RCC 7860 (cell line): ENCODE measurements at regions not wholly inside any gene's neighbourhood (a gene's known extent, or its start where the extent isn't known, plus 50 kb on each side); places are given as distances from the start of the nearest gene placed in this dataset.

ENCODE experiments used
- DNase-seq: peaks from one replicate; pipeline ENCODE4 v3.0.0-alpha.2; 2015; ENCODE audit warnings: low spot score
- FAIRE-seq: peaks from 2 replicates; lab custom pipeline; 2012; peaks lifted over from hg19 to GRCh38; lab: Jason Lieb, UNC

DNA sequence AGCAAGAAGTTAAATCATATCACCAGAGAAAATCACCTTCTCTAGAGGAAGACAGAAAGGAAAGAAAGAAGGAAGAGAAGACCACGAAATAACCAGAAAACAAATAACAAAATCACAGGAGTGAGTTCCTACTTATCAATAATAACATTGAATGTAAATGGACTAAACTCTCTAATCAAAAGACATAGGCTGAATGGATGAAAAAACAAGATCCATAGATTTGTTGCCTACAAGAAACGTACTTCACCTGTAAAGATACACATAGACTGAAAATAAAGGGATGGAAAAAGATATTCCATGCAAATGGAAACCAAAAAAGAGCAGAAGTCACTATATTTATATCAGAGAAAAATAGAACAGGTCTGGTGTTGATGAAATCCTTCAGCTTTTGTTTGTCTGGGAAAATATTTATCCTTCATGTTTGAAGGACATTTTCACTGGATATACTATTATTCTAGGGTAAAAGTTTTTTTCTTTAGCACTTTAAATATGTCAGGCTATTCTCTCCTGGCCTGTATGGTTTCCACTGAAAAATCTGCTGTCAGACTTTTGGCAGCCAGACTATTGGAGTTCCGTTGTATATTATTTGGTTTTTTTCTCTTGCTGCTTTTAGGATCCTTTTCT is 202.5 kb upstream of the DUSP10 start:
- FAIRE-seq: no peak
- no peak for DNase-seq

- no peak for DNase-seq
- FAIRE-seq: no peak
These were observed 198.7 kb upstream of the DUSP10 start for GRCh38 chr1:221940631-221941030.

DNA sequence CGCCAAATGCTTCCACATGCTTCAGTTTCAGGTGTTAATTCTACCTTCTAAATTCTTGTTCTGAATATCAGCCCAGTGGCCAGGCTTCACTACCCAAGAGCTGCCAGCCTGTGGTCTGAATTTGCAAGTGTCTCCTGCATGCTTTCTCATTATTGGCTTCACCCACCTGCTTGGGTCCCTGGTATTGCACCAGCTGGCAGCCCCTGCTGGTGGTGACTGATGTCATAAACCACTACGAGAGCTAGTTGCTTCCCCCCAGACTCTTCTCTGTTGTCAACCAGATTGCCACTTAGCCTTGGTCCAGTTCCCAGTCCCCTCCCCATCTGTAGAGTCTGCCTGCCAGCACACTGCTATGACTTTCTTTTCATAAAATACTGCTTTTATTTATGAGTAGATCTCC is 197.7 kb upstream of the DUSP10 start:
- FAIRE-seq: no peak

DNA sequence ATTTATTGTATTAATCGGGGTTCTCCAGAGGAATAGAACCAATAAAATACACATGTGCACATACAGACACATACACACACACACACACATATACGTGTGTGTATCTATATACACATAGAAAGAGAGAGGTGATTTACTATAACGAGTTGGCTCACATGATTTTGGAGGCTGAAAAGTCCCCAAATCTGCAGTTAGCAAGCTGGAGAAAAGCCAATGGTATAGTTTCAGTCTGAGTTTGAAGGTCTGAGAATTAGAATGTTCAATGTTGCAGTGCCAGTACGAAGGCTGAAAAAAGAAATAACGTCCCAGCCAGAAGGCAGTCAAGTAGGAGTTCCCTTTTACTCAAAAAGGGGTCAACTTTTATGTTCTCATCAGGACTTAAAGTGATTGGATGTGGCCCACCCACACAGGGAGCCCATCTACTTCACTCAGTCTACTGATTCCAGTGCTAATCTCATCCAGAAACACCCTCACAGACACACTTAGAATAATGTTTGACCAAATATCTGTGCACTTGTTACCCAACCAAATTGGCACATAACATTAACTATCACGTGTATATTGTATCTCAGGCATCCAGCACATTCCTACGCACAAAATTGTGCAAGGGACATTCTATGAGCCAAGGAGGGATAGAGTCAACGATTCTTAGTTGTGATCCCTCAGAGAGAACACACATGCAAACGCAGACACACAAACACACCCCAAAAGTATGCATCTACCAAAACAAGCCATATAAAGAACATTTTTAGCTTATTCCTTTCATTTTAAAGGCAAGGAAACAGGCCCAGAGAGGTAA is 195.5 kb upstream of the DUSP10 start:
- no peak for FAIRE-seq
- no peak for DNase-seq

More for the DNA sequence above, 197.7 kb upstream of the DUSP10 start:
- DNase-seq: no peak

GRCh38 chr1:221933814-221934213 is 191.9 kb upstream of the DUSP10 start:
- FAIRE-seq: no peak
- no peak for DNase-seq

DNA sequence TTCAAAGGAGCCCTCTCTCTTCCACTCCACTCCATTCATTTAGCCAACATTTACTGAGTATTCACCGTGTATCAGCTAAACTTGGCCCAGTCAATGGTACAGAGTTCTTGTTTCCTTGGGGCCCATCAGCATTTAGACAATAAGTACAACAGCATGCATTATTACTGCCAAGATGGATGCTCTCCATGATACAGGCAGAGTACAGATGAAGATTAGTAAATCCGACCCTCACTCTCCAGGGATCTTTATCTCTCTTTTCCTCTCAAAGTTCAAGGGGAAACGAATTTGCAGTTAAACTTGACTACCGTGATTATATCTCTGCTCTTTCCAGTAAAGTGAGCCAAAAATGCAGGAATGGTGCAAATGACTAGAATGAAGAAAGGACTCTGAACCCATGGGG is 184.6 kb upstream of the DUSP10 start:
- no peak for DNase-seq

DNA sequence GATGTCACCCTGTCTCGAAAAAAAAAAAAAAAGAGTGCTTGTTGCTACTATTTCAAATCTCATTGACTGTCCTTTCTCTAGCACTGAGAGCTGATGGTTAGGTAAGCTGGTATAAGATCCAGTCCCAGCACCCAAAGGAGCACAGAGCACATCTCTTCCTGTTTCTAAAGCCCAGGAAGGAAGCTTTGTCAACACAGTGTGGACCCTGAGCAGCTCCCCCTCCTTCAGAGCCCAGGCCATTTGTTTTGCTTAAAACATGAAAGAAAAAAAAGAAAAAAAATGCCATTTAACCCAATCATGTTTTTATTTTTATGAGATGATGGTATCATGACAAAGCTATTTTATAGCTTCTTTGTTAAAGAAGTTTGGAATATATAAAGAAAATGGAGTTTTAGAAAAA is 184.1 kb upstream of the DUSP10 start:
- DNase-seq (no peak), FAIRE-seq (no peak)

More for the DNA sequence above, 184.6 kb upstream of the DUSP10 start:
- FAIRE-seq: no peak

DNA sequence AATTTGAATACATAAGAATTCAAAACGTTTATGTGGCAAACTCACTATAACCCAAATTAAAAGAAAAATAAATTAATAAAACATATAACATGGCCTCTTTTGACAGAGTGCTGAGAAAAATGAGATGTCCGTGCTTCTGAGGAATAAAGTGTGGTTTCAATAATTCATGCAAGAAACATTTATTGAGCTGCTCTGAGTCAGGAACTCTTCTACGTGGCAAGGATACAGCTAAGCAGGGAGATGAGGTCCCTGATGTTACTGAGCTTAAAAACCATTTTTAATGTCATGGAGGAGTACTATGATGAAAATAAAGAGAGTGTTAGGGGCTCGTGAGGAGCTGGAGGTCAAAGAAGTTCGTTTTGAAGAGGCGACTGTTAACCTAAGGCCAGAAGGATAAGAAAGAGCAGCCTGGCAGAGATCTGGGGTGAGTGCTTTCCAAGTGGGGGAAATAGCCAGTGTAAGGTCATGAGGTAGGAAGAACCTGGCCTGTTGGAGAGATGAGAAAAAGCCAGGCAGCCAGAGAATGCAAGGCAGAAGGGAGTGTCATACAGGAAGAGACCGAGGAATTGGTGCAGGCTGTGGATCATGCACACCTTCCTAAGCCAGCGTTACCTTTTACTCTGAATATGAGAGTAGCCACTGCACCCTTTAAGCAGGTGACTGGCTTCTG is 182.2 kb upstream of the DUSP10 start:
- FAIRE-seq (no peak), DNase-seq (no peak)

- no peak for FAIRE-seq
- no peak for DNase-seq
These were observed 180.0 kb upstream of the DUSP10 start for GRCh38 chr1:221921936-221922335.

DNA sequence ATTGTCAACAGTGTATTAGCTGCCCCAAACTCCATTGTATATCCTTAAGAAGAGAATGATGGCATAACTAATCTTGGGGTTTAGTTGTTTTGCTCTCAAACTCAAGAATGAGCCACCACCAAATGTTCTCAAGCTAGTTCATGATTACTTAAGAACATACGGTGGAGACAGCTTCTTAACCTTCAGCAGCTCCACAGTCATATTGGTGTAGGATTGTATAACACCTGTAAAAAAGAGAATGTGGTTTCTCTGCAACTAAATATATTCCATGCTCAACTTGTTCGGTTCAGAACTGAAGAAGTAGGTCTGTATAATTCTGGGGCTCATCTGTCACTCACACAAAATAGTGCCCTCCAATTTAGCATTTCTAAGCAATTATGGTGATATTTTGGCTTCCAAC is 177.9 kb upstream of the DUSP10 start:
- FAIRE-seq (no peak), DNase-seq (no peak)

GRCh38 chr1:221919341-221919740 is 177.5 kb upstream of the DUSP10 start:
- no peak for DNase-seq
- FAIRE-seq: no peak

DNA sequence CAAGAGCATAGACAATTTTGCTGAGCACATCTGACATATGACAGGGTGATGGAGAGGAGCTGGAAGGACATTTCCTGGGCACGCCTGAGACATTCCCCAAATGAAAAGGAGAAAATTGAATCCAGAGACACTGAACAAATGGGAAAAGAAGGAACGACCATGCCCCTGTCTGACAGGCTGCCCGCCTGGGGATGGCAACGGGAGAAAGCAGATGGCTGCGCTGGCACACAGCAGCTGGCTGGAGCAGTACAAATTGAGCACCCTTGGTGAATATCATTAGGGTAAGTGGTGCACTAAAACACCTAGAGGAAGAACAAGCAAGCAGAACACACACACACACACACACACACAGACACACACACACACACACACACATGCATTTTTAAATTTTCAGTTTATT is 174.3 kb upstream of the DUSP10 start:
- no peak for FAIRE-seq
- no peak for DNase-seq

DNA sequence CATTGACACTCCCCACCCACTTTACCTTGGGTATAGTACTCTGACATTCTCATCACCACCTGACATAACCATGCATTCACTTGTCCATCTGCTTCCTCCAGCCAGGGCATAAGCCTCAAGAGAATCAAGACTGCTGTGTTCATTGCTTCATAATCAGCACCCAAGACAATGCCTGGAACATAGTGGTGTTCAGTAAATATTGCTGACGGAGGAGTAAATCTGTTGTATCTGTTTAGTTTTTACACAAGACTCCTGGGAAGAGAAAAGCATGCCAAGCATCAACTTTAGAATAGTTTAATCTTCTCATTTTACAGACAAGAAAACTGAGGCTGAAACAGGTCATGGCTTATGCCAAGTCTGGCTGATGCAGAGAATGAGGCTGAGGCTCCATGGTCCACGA is 173.9 kb upstream of the DUSP10 start:
- FAIRE-seq: no peak
- no peak for DNase-seq

GRCh38 chr1:221913351-221913892 is 171.5 kb upstream of the DUSP10 start:
- DNase-seq (peak; percentile 67), FAIRE-seq (peak; percentile 56)

DNA sequence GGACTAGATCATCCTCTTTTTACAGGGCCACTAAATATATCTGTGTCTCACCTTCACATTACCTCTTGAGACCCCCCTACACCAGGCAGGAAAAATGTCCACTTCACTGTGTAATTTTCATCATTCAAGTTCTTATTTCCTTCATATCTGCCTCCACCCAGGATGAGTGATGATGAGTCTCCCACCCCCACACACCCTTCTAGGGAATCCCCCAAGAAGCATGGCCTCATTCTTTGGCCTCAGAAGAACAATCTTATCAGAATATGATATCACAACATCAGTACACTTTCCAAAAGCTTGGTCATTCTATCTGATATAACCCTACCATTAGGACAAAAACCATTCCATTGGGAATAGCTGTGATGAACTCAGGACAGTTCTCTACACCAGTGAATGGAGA is 170.3 kb upstream of the DUSP10 start:
- DNase-seq (peak; percentile 29), FAIRE-seq (no peak)

DNA sequence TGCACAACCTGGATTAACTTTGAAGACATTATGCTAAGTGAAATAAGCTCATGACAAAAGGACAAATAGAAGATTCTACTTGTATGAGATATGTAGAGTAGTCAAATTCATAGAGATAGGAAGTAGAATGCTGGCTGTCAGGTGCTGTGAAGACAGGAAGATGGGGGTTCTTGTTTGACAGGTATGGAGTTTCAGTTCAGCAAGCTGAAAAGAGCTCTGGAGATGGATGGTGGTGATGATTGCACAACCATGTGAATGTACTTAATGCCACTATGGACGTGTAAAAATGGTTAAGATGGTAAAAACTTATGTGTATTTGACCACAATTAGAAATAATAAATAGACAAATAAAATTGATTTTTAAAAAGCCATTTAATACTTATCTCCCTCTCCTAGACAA is 169.8 kb upstream of the DUSP10 start:
- FAIRE-seq (no peak), DNase-seq (no peak)

- FAIRE-seq: no peak
- DNase-seq: no peak
These were observed 168.3 kb upstream of the DUSP10 start for GRCh38 chr1:221910222-221910621.

DNA sequence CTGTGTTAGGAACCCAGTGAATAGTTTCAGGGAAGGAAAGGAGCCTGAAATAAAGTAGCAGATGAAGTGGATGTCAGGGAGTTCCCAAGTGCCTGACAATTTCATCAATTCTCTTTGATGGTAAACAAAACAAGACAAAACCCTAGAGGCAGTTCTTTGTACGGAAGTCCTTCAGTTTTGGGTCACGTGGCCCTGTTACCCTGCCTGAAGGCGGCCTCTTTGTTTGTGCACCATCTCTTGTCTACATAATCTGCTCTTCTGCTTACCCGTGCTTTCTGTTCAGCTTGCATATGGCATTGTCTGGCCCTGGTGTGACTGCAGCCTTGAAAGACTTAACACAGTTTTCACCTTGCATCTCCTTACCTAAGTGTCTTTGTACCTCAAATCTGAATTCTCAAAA is 166.7 kb upstream of the DUSP10 start:
- DNase-seq: no peak
- FAIRE-seq: no peak

DNA sequence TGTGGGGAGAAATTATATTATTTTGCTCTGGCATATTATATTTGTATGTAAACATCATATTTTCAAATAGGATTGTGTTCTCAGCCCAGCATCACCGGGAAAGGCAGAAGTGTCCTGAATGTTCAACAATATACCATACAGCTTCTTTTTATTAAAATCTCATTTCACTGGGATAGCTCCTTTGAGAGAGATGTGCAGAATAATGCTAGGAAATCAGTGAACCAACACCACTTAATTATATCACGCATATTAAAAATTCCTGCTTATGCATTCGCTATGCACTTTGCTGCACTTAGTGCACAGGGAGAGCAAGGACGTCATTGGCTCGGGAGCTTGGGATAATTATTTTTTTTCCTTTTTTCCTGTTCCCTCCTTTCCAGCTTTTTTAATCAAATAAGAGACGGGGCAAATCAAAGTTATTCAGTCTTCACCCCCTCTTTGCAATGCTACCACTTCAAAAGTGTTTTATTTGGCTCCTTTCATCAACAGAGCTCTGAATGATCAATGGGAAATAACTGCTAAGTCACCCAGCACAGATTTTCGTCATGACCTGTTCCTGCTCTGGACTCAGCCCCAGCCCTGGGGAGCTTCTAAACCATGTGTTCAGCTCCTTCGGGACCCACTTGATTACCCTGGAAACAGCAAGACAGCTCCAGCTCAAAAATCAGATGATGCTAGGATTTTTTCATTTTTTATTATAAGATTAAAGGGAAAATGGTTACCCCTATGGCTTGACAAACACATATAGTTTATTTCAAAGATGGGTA is 165.5 kb upstream of the DUSP10 start:
- no peak for FAIRE-seq
- no peak for DNase-seq

DNA sequence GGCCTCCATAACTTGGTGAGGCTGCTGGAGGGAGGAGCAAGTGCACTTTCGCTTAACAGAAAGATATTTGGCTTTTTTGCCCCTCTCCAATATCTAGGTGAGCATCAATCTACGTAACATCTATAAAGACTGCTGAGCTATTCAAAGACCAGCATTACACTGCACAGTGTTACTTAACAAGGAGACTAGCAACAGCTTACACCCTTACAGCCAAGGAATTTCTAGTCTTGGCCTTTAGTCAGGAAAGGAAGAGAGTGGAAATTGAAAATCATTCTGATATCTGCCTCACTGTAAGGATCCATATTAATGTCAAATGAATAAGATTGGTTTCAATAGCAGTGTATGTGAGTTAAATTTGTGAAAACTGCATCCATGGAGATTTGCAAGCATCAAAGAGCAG is 163.9 kb upstream of the DUSP10 start:
- DNase-seq (no peak), FAIRE-seq (no peak)

DNA sequence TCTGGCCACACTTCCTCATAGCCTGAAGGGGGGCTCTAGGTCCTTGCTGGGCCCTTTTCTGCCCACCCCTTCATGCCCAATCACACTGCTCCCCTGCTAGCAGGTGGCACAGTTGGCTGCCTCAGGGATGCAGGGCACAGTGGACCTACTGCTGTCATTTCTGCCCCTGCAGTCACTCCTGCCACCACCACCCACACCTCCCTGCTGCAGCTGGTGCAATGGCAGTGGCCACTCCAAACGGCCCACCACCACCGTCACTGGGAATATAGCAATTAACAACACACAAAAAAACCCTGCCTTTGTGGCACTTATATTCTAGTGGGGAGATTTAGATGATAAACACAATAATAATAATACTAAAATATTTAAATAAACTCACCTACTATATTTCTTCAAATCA is 162.4 kb upstream of the DUSP10 start:
- FAIRE-seq: no peak
- no peak for DNase-seq
